B cell (primary cell): ENCODE measurements at regions not wholly inside any gene's neighbourhood (a gene's known extent, or its start where the extent isn't known, plus 50 kb on each side); places are given as distances from the start of the nearest gene placed in this dataset.

ENCODE experiments used
- EZH2 ChIP-seq: IDR thresholded peaks from 2 replicates; pipeline ENCODE4 v1.6.1; 2012; ENCODE audit warnings: borderline replicate concordance, low read depth, mild to moderate bottlenecking, moderate library complexity, low read length; ENCODE audit not compliant: insufficient read depth, poor library complexity, severe bottlenecking
- TF ChIP-seq, protein P1 (sequence below): fragments of 200-600 bp; IDR thresholded peaks from one replicate; pipeline ENCODE4 v1.8.0; 2022; ENCODE audit warnings: antibody characterized with exemption, mild to moderate bottlenecking

DNA sequence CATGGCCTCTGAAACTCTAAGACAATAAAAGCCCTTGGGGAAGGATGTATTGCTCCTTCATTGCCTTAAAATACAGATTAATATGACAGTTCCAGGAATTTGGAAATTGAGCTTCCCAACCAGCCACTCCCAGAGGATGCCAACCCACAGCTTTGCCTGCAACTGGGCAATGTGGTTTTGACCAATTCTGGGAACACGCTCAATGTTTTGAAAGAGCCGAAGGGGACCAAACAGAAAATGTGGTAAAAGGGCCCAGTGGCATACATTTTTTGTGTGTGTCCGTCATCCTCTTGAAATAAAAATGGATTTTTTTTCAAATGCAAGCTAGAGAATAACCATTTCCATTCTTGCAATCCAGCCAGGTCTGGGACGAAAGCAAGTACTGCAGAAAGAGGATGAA is 88.3 kb upstream of the PLEKHG7 start:
- TF ChIP-seq, protein P1, sequence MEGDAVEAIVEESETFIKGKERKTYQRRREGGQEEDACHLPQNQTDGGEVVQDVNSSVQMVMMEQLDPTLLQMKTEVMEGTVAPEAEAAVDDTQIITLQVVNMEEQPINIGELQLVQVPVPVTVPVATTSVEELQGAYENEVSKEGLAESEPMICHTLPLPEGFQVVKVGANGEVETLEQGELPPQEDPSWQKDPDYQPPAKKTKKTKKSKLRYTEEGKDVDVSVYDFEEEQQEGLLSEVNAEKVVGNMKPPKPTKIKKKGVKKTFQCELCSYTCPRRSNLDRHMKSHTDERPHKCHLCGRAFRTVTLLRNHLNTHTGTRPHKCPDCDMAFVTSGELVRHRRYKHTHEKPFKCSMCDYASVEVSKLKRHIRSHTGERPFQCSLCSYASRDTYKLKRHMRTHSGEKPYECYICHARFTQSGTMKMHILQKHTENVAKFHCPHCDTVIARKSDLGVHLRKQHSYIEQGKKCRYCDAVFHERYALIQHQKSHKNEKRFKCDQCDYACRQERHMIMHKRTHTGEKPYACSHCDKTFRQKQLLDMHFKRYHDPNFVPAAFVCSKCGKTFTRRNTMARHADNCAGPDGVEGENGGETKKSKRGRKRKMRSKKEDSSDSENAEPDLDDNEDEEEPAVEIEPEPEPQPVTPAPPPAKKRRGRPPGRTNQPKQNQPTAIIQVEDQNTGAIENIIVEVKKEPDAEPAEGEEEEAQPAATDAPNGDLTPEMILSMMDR = no peak
- TF ChIP-seq EZH2 = no peak
